ENCODE measurements at regions not wholly inside any gene's neighbourhood (a gene's known extent, or its start where the extent isn't known, plus 50 kb on each side); places are given as distances from the start of the nearest gene placed in this dataset.

- Histone ChIP-seq H3K4me3 (ENCODE audit: low read depth in 1 of 5, low read length in 5 of 5) (no peak overlapping the region), H3K27me3 (ENCODE audit: control insufficient read depth in 5 of 5, insufficient read depth in 4 of 5, low read length in 5 of 5) (no peaks in the 10 kb centered on the region), H3K27ac (ENCODE audit: low read depth, low read length) (no peak overlapping the region), H3K9ac (ENCODE audit: low read length in 5 of 5) (no peak overlapping the region), H3K9me3 (ENCODE audit: control insufficient read depth in 5 of 5, low read length in 5 of 5) (no peaks in the 10 kb centered on the region), H3K36me3 (ENCODE audit: control insufficient read depth in 5 of 5, insufficient read depth in 5 of 5, low read length in 5 of 5) (no peaks in the 10 kb centered on the region), H3K4me1 (ENCODE audit: control insufficient read depth in 5 of 5, insufficient read depth in 5 of 5, low read length in 5 of 5) (peaks cover 0 to 12% (median 10%) of the 10 kb centered on the region in 5 donors)
Measured at GRCh38 chr2:37553411-37554154, 117.9 kb downstream of the CDC42EP3 start.

- no peak overlapping the region for H3K9ac ChIP-seq (ENCODE audit: low read length in 5 of 5)
- peaks cover 0 to 12% (median 10%) of the 10 kb centered on the region in 5 donors for H3K4me1 ChIP-seq (ENCODE audit: control insufficient read depth in 5 of 5, insufficient read depth in 5 of 5, low read length in 5 of 5)
- H3K27me3 ChIP-seq (ENCODE audit: control insufficient read depth in 5 of 5, insufficient read depth in 4 of 5, low read length in 5 of 5) = no peaks in the 10 kb centered on the region
- H3K36me3 ChIP-seq (ENCODE audit: control insufficient read depth in 5 of 5, insufficient read depth in 5 of 5, low read length in 5 of 5) = no peaks in the 10 kb centered on the region
- no peaks in the 10 kb centered on the region for H3K9me3 ChIP-seq (ENCODE audit: control insufficient read depth in 5 of 5, low read length in 5 of 5)
- no peak overlapping the region for H3K4me3 ChIP-seq (ENCODE audit: low read depth in 1 of 5, low read length in 5 of 5)
- no peak overlapping the region for H3K27ac ChIP-seq (ENCODE audit: low read depth, low read length)
Measured at GRCh38 chr2:37554155-37554510, 117.3 kb downstream of the CDC42EP3 start.

GRCh38 chr2:37554687-37555086 lies 116.8 kb downstream of the CDC42EP3 start:
- Histone ChIP-seq H3K27me3 (ENCODE audit: control insufficient read depth in 5 of 5, insufficient read depth in 4 of 5, low read length in 5 of 5) (no peaks in the 10 kb centered on the region), H3K36me3 (ENCODE audit: control insufficient read depth in 5 of 5, insufficient read depth in 5 of 5, low read length in 5 of 5) (no peaks in the 10 kb centered on the region), H3K4me1 (ENCODE audit: control insufficient read depth in 5 of 5, insufficient read depth in 5 of 5, low read length in 5 of 5) (peaks cover 0 to 17% (median 15%) of the 10 kb centered on the region in 5 donors), H3K27ac (ENCODE audit: low read depth, low read length) (no peak overlapping the region), H3K4me3 (ENCODE audit: low read depth in 1 of 5, low read length in 5 of 5) (no peak overlapping the region), H3K9me3 (ENCODE audit: control insufficient read depth in 5 of 5, low read length in 5 of 5) (no peaks in the 10 kb centered on the region), H3K9ac (ENCODE audit: low read length in 5 of 5) (no peak overlapping the region)

- Histone ChIP-seq H3K27me3 (ENCODE audit: control insufficient read depth in 5 of 5, insufficient read depth in 4 of 5, low read length in 5 of 5) (no peaks in the 10 kb centered on the region), H3K4me3 (ENCODE audit: low read depth in 1 of 5, low read length in 5 of 5) (no peak overlapping the region), H3K9me3 (ENCODE audit: control insufficient read depth in 5 of 5, low read length in 5 of 5) (peaks cover 0 to 2% (median 0%) of the 10 kb centered on the region in 5 donors), H3K36me3 (ENCODE audit: control insufficient read depth in 5 of 5, insufficient read depth in 5 of 5, low read length in 5 of 5) (no peaks in the 10 kb centered on the region), H3K4me1 (ENCODE audit: control insufficient read depth in 5 of 5, insufficient read depth in 5 of 5, low read length in 5 of 5) (peaks cover 0 to 22% (median 17%) of the 10 kb centered on the region in 5 donors), H3K27ac (ENCODE audit: low read depth, low read length) (no peak overlapping the region), H3K9ac (ENCODE audit: low read length in 5 of 5) (no peak overlapping the region)
Measured at GRCh38 chr2:37555457-37555856, 116.0 kb downstream of the CDC42EP3 start.

GRCh38 chr2:37556256-37556655 lies 115.2 kb downstream of the CDC42EP3 start:
- Histone ChIP-seq H3K27ac (ENCODE audit: low read depth, low read length) (no peak overlapping the region), H3K9me3 (ENCODE audit: control insufficient read depth in 5 of 5, low read length in 5 of 5) (peaks cover 0 to 2% (median 0%) of the 10 kb centered on the region in 5 donors), H3K4me1 (ENCODE audit: control insufficient read depth in 5 of 5, insufficient read depth in 5 of 5, low read length in 5 of 5) (peaks cover 0 to 30% (median 24%) of the 10 kb centered on the region in 5 donors), H3K27me3 (ENCODE audit: control insufficient read depth in 5 of 5, insufficient read depth in 4 of 5, low read length in 5 of 5) (no peaks in the 10 kb centered on the region), H3K9ac (ENCODE audit: low read length in 5 of 5) (no peak overlapping the region), H3K4me3 (ENCODE audit: low read depth in 1 of 5, low read length in 5 of 5) (no peak overlapping the region), H3K36me3 (ENCODE audit: control insufficient read depth in 5 of 5, insufficient read depth in 5 of 5, low read length in 5 of 5) (no peaks in the 10 kb centered on the region)

GRCh38 chr2:37558623-37559022 lies 112.8 kb downstream of the CDC42EP3 start:
- H3K4me1 ChIP-seq (ENCODE audit: control insufficient read depth in 5 of 5, insufficient read depth in 5 of 5, low read length in 5 of 5) = peaks cover 0 to 27% (median 20%) of the 10 kb centered on the region in 5 donors
- H3K9ac ChIP-seq (ENCODE audit: low read length in 5 of 5) = no peak overlapping the region
- H3K4me3 ChIP-seq (ENCODE audit: low read depth in 1 of 5, low read length in 5 of 5) = no peak overlapping the region
- H3K9me3 ChIP-seq (ENCODE audit: control insufficient read depth in 5 of 5, low read length in 5 of 5) = peaks cover 0 to 2% (median 0%) of the 10 kb centered on the region in 5 donors
- H3K27ac ChIP-seq (ENCODE audit: low read depth, low read length) = no peak overlapping the region
- H3K36me3 ChIP-seq (ENCODE audit: control insufficient read depth in 5 of 5, insufficient read depth in 5 of 5, low read length in 5 of 5) = no peaks in the 10 kb centered on the region
- no peaks in the 10 kb centered on the region for H3K27me3 ChIP-seq (ENCODE audit: control insufficient read depth in 5 of 5, insufficient read depth in 4 of 5, low read length in 5 of 5)

GRCh38 chr2:37560241-37560848 lies 111.1 kb downstream of the CDC42EP3 start:
- peaks cover 0 to 2% (median 0%) of the 10 kb centered on the region in 5 donors for H3K9me3 ChIP-seq (ENCODE audit: control insufficient read depth in 5 of 5, low read length in 5 of 5)
- no peak overlapping the region for H3K4me3 ChIP-seq (ENCODE audit: low read depth in 1 of 5, low read length in 5 of 5)
- no peaks in the 10 kb centered on the region for H3K36me3 ChIP-seq (ENCODE audit: control insufficient read depth in 5 of 5, insufficient read depth in 5 of 5, low read length in 5 of 5)
- no peaks in the 10 kb centered on the region for H3K27me3 ChIP-seq (ENCODE audit: control insufficient read depth in 5 of 5, insufficient read depth in 4 of 5, low read length in 5 of 5)
- H3K4me1 ChIP-seq (ENCODE audit: control insufficient read depth in 5 of 5, insufficient read depth in 5 of 5, low read length in 5 of 5) = peaks cover 0 to 25% (median 20%) of the 10 kb centered on the region in 5 donors
- no peak overlapping the region for H3K27ac ChIP-seq (ENCODE audit: low read depth, low read length)
- no peak overlapping the region for H3K9ac ChIP-seq (ENCODE audit: low read length in 5 of 5)

- no peaks in the 10 kb centered on the region for H3K36me3 ChIP-seq (ENCODE audit: control insufficient read depth in 5 of 5, insufficient read depth in 5 of 5, low read length in 5 of 5)
- H3K4me3 ChIP-seq (ENCODE audit: low read depth in 1 of 5, low read length in 5 of 5) = no peak overlapping the region
- H3K27ac ChIP-seq (ENCODE audit: low read depth, low read length) = no peak overlapping the region
- H3K9ac ChIP-seq (ENCODE audit: low read length in 5 of 5) = no peak overlapping the region
- H3K9me3 ChIP-seq (ENCODE audit: control insufficient read depth in 5 of 5, low read length in 5 of 5) = peaks cover 0 to 2% (median 0%) of the 10 kb centered on the region in 5 donors
- H3K27me3 ChIP-seq (ENCODE audit: control insufficient read depth in 5 of 5, insufficient read depth in 4 of 5, low read length in 5 of 5) = no peaks in the 10 kb centered on the region
- H3K4me1 ChIP-seq (ENCODE audit: control insufficient read depth in 5 of 5, insufficient read depth in 5 of 5, low read length in 5 of 5) = peaks cover 0 to 26% (median 20%) of the 10 kb centered on the region in 5 donors
Measured at GRCh38 chr2:37560863-37561614, 110.4 kb downstream of the CDC42EP3 start.

- Histone ChIP-seq H3K9ac (ENCODE audit: low read length in 5 of 5) (no peak overlapping the region), H3K9me3 (ENCODE audit: control insufficient read depth in 5 of 5, low read length in 5 of 5) (peaks cover 0 to 2% (median 0%) of the 10 kb centered on the region in 5 donors), H3K4me3 (ENCODE audit: low read depth in 1 of 5, low read length in 5 of 5) (no peak overlapping the region), H3K36me3 (ENCODE audit: control insufficient read depth in 5 of 5, insufficient read depth in 5 of 5, low read length in 5 of 5) (no peaks in the 10 kb centered on the region), H3K27ac (ENCODE audit: low read depth, low read length) (no peak overlapping the region), H3K4me1 (ENCODE audit: control insufficient read depth in 5 of 5, insufficient read depth in 5 of 5, low read length in 5 of 5) (peaks cover 0 to 35% (median 26%) of the 10 kb centered on the region in 5 donors), H3K27me3 (ENCODE audit: control insufficient read depth in 5 of 5, insufficient read depth in 4 of 5, low read length in 5 of 5) (no peaks in the 10 kb centered on the region)
Measured at GRCh38 chr2:37561615-37562569, 109.5 kb downstream of the CDC42EP3 start.
